Common myeloid progenitor, CD34-positive (primary cell): ENCODE measurements at regions not wholly inside any gene's neighbourhood (a gene's known extent, or its start where the extent isn't known, plus 50 kb on each side); places are given as distances from the start of the nearest gene placed in this dataset.

ENCODE experiments used
- CTCF ChIA-PET: fragments of 350-600 bp; sonication (Branson Sonifier 250); formaldehyde crosslinking; loops from one replicate; lab custom pipeline; 2021; ENCODE audit warnings: antibody characterized with exemption; lab: Charles Lee
- POLR2A ChIA-PET: fragments of 350-600 bp; sonication (Branson Sonifier 250); formaldehyde crosslinking; loops from one replicate; lab custom pipeline; 2021; ENCODE audit warnings: antibody characterized with exemption; lab: Charles Lee
- DNase-seq, 3 donors: peaks; one replicate each; pipeline versions ENCODE4 v3.0.0 to v3.0.0-alpha.2; 2013
- H3K27ac ChIP-seq, 2 experiments: 1 replicate in 1 of 2; 2 replicates in 1 of 2; pipeline ENCODE4 v1.7.0; 2013; ENCODE audit warnings: inconsistent platforms in 2 of 2, low read length in 2 of 2, mild to moderate bottlenecking in 2 of 2, low read depth in 1 of 2, moderate library complexity in 1 of 2; ENCODE audit not compliant: severe bottlenecking in 2 of 2, insufficient read depth in 1 of 2, poor library complexity in 1 of 2
- H3K27me3 ChIP-seq, 5 experiments: replicated peaks in 2 of 5; 1 replicate in 3 of 5; 2 replicates in 2 of 5; pipeline versions ENCODE4 v1.6.1 to v1.7.0; 2013; ENCODE audit warnings: low read length in 4 of 5, mild to moderate bottlenecking in 2 of 5, moderate library complexity in 2 of 5, inconsistent platforms in 1 of 5; ENCODE audit not compliant: insufficient read depth in 5 of 5, control insufficient read depth in 4 of 5
- H3K36me3 ChIP-seq, 4 experiments: 1 replicate in 2 of 4; 2 replicates in 2 of 4; pipeline versions ENCODE4 v1.6.1 to v1.7.0; 2013; ENCODE audit warnings: low read length in 3 of 4, control low read depth in 1 of 4, mild to moderate bottlenecking in 1 of 4; ENCODE audit not compliant: control insufficient read depth in 4 of 4, insufficient read depth in 4 of 4
- H3K4me1 ChIP-seq, 4 experiments: 1 replicate in 3 of 4; 2 replicates in 1 of 4; pipeline versions ENCODE4 v1.6.1 to v1.7.1; 2013; ENCODE audit warnings: low read length in 3 of 4, mild to moderate bottlenecking in 3 of 4, control low read depth in 1 of 4, inconsistent platforms in 1 of 4, moderate library complexity in 1 of 4; ENCODE audit not compliant: control insufficient read depth in 4 of 4, insufficient read depth in 4 of 4; ENCODE audit errors: control extremely low read depth in 1 of 4
- H3K4me3 ChIP-seq, 7 experiments: 1 replicate in 4 of 7; 2 replicates in 3 of 7; pipeline versions ENCODE4 v1.5.1 to v1.7.0; 2013; ENCODE audit warnings: mild to moderate bottlenecking in 7 of 7, low read length in 6 of 7, moderate library complexity in 6 of 7, inconsistent platforms in 2 of 7, low read depth in 2 of 7, control low read depth in 1 of 7; ENCODE audit not compliant: insufficient read depth in 4 of 7, control insufficient read depth in 1 of 7; ENCODE audit errors: extremely low read depth in 1 of 7
- H3K9me3 ChIP-seq, 5 experiments: 1 replicate in 4 of 5; 2 replicates in 1 of 5; pipeline versions ENCODE4 v1.6.1 to v1.7.1; 2013; ENCODE audit warnings: low read length in 4 of 5, mild to moderate bottlenecking in 2 of 5, inconsistent platforms in 1 of 5, low read depth in 1 of 5, moderate library complexity in 1 of 5; ENCODE audit not compliant: control insufficient read depth in 4 of 5, insufficient read depth in 2 of 5; ENCODE audit errors: control extremely low read depth in 1 of 5
- WGBS: methylation state at CpG from one replicate; pipeline ENCODE4 v1.1.5; 2013; ENCODE audit not compliant: insufficient coverage; 5-methylcytosine and 5-hydroxymethylcytosine counted together

DNA sequence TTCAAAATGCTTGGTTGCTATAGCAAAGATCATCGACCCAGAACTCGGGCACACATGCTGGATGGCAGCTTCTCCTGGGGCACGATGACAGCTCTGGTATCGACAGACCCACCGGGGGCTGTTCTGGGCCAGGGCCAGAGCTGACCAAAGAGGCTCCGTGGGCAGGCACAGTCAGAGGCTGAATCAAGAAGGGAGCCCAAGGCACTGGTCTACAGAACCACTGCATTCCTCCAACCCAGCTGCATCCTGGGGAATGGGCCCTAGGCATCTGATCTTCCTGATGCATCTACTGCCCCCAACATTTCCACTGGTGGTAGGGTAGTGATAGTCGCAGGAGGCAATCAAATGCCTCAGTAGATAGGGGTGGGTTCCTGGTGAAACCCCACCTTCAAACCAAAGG lies 470.3 kb downstream of the TBC1D22A start:
- CTCF ChIA-PET, result no interaction called here
- Histone ChIP-seq H3K4me3 (no peak overlapping the region), H3K9me3 (peaks cover 0 to 15% (median 8%) of the 10 kb centered on the region in 5 experiments), H3K4me1 (no peaks in the 10 kb centered on the region), H3K27me3 (no peaks in the 10 kb centered on the region), H3K27ac (no peak overlapping the region), H3K36me3 (no peaks in the 10 kb centered on the region)
- 79% methylated on average over 7 of the region's 7 CpGs for WGBS
- DNase-seq, result no peak
- POLR2A ChIA-PET, result no interaction called here

- WGBS, result 83% methylated on average over 1 of the region's 4 CpGs
- POLR2A ChIA-PET, result interaction anchor here (0.7 kb wide), 1 partner anchor 247 kb away, joined by 5 read pairs; no protein-coding TSS in a partner anchor
- CTCF ChIA-PET, result no interaction called here
- H3K4me3 ChIP-seq, result no peak overlapping the region
- no peak for DNase-seq
- H3K9me3 ChIP-seq, result peaks cover 0 to 15% (median 8%) of the 10 kb centered on the region in 5 experiments
- H3K36me3 ChIP-seq, result no peaks in the 10 kb centered on the region
- no peaks in the 10 kb centered on the region for H3K4me1 ChIP-seq
- H3K27me3 ChIP-seq, result no peaks in the 10 kb centered on the region
- H3K27ac ChIP-seq, result no peak overlapping the region
Measured at GRCh38 chr22:47232197-47232596, 469.7 kb downstream of the TBC1D22A start.

DNA sequence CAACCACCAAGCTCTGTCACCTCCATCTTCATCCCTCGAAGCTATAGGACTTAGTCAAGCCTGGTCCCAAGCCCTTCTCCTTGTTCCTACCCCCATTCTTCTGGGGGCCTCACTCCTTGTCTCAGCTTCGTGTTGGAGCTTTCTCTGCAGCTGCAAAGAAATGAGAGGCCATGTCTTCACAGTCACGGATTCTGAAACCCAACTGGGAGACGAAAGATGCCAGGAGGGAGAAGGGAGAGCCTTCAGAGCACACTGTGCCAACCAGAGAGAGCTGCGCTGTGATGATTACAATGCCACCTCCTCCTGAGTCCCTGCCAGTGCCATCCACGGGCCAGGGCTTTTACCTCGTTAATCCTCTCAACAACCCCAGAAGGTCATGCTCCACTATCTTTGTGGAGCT lies 469.3 kb downstream of the TBC1D22A start:
- Histone ChIP-seq H3K9me3 (peaks cover 0 to 15% (median 8%) of the 10 kb centered on the region in 5 experiments), H3K4me1 (no peaks in the 10 kb centered on the region), H3K4me3 (no peak overlapping the region), H3K36me3 (no peaks in the 10 kb centered on the region), H3K27ac (no peak overlapping the region), H3K27me3 (no peaks in the 10 kb centered on the region)
- CTCF ChIA-PET, result interaction anchor here (2.1 kb wide), 1 partner anchor 16 kb away, joined by 5 read pairs; no protein-coding TSS in a partner anchor
- 83% methylated on average over 7 of the region's 7 CpGs for WGBS
- POLR2A ChIA-PET, result interaction anchor here (0.7 kb wide), 1 partner anchor 246 kb away, joined by 5 read pairs; no protein-coding TSS in a partner anchor
- DNase-seq, result no peak

DNA sequence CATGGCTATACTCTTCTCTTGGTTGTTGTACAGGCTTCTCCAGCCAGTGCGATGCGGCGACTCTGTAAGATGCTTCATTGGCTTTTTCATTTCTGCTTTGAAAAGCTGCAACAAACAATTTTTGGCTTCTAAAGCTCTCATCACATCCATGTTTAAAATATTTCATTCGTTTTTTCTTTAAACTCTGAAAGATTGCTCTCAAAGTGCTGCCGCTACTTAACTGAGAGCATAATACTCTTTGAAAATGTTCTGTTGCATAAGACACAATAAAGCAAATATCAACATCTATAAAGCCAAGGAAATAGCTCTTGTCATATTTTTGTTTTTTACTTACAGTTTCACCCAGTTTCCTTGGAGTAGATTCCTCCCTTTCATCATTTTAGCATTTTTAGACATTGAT lies 468.3 kb downstream of the TBC1D22A start:
- POLR2A ChIA-PET, result no interaction called here
- 97% methylated on average over 5 of the region's 5 CpGs for WGBS

DNA sequence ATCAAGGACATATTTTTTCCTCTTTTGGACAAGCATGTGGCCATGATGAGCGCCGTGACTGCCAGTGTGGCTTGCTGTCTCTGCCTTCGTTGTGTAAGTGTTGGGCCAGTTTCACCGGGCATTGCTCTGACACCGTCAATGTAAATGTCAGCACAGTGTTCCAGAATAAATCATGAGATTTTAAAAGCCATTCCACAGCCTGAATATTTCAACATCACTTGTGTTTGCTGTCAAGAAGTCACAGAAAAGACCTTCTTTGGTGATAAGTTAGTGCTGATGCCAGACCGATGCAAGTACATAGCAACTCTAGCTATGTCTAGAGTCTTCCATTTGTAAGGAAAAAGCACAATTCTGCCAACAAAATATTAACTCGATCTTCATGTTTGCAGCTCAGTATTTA lies 467.8 kb downstream of the TBC1D22A start:
- Histone ChIP-seq H3K4me1 (no peaks in the 10 kb centered on the region), H3K27ac (no peak overlapping the region), H3K9me3 (peaks cover 0 to 15% (median 8%) of the 10 kb centered on the region in 5 experiments), H3K4me3 (no peak overlapping the region), H3K27me3 (no peaks in the 10 kb centered on the region), H3K36me3 (no peaks in the 10 kb centered on the region)
- CTCF ChIA-PET, result interaction anchor here (1.2 to 2.1 kb wide), 2 partner anchors 14 kb away, joined by 3 to 5 read pairs; no protein-coding TSS in a partner anchor
- DNase-seq, result no peak
- POLR2A ChIA-PET, result no interaction called here
- WGBS, result 94% methylated on average over 7 of the region's 7 CpGs

More for the DNA sequence above, 468.3 kb downstream of the TBC1D22A start:
- CTCF ChIA-PET, result interaction anchor here (1.2 to 2.1 kb wide), 2 partner anchors 14 to 15 kb away, joined by 3 to 5 read pairs; no protein-coding TSS in a partner anchor
- Histone ChIP-seq H3K4me1 (no peaks in the 10 kb centered on the region), H3K27me3 (no peaks in the 10 kb centered on the region), H3K27ac (no peak overlapping the region), H3K36me3 (no peaks in the 10 kb centered on the region), H3K4me3 (no peak overlapping the region), H3K9me3 (peaks cover 0 to 15% (median 8%) of the 10 kb centered on the region in 5 experiments)
- DNase-seq, result no peak

DNA sequence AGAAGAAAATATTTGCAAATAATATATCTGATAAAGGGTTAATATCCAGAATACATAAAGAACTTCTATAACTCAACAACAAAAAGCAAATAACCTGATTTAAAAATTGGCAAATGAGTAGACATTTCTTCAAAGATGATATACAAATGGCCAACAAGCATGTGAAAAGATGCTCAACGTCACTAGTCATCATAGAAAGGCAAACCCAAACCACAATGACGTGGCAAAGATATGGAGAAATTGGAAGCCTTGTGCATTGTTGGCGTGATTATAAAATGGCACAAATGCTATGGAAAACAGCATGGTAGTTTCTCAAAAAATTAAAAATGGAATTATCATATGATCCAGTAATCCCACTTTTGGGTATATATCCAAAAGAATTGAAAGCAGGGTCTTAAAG lies 466.3 kb downstream of the TBC1D22A start:
- Histone ChIP-seq H3K4me1 (no peaks in the 10 kb centered on the region), H3K4me3 (no peak overlapping the region), H3K27me3 (no peaks in the 10 kb centered on the region), H3K27ac (no peak overlapping the region), H3K36me3 (no peaks in the 10 kb centered on the region), H3K9me3 (peaks cover 0 to 11% (median 8%) of the 10 kb centered on the region in 5 experiments)
- ChIA-PET CTCF (no interaction called here), POLR2A (no interaction called here)
- no CpG with 5 or more reads among the region's 3 CpGs for WGBS
- no peak for DNase-seq

DNA sequence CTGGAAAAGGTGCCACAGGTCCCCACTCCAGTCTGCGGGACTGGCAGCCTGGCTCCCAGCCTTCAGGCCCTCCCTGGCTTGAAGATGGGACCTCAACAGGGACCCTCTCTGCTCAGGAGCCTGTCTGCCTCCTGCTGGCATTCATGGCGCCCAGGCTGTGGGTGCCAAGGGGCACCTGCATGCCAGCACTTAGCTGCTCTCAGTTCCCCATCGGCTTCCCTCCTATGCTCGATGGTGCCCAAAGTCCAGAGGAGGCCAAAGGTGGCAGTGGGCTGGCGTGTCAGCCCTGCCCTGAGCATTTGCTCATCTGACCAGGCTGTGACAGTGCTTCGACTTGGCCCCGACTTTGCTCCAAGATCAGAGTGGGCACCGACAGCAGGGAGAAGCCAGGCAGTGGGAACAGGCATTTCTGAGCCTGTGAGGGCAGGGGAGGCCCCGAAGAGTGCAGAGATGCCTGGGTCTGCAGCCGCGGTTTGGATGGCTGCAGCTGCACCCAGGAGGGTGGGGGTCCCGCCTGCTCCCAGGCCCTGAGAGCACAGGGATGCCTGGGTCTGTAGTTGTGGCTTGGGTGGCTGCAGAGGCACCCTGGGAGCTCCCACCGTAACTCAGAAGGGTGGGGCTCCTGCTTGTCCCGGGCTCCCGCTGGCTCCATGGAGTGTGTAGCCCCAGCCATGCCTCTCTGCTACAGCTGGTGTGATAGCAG lies 463.6 kb downstream of the TBC1D22A start:
- CTCF ChIA-PET, result no interaction called here
- 94% methylated on average over 10 of the region's 15 CpGs for WGBS

More for the DNA sequence above, 463.6 kb downstream of the TBC1D22A start:
- Histone ChIP-seq H3K27ac (no peak overlapping the region), H3K4me1 (no peaks in the 10 kb centered on the region), H3K27me3 (no peaks in the 10 kb centered on the region), H3K4me3 (no peak overlapping the region), H3K36me3 (no peaks in the 10 kb centered on the region), H3K9me3 (no peaks in the 10 kb centered on the region)
- POLR2A ChIA-PET, result no interaction called here
- no peak for DNase-seq
